ENCODE measurements at regions not wholly inside any gene's neighbourhood (a gene's known extent, or its start where the extent isn't known, plus 50 kb on each side); places are given as distances from the start of the nearest gene placed in this dataset.

GRCh38 chr11:115660030-115660805 lies 156.0 kb upstream of the CADM1 start:
- Mint-ChIP-seq H3K4me3 (peak overlapping the region; percentile 88), H3K27ac (ENCODE audit: unreplicated experiment) (no peak overlapping the region), H3K27me3 (ENCODE audit: low read depth) (peaks cover 86% of the 10 kb centered on the region), H3K4me1 (peaks cover 43% of the 10 kb centered on the region), H3K36me3 (ENCODE audit: low read depth) (no peaks in the 10 kb centered on the region), H3K9me3 (no peaks in the 10 kb centered on the region)
- TF ChIP-seq CTCF (conservative IDR thresholded peaks at IDR 0.05), result no peak
- DNase-seq (ENCODE audit: low read depth, low spot score), result no peak

- DNase-seq (ENCODE audit: low read depth, low spot score), result no peak
- H3K27ac Mint-ChIP-seq (ENCODE audit: unreplicated experiment), result no peak overlapping the region
- no peak for TF ChIP-seq CTCF (conservative IDR thresholded peaks at IDR 0.05)
- H3K27me3 Mint-ChIP-seq (ENCODE audit: low read depth), result peaks cover 80% of the 10 kb centered on the region
- H3K4me3 Mint-ChIP-seq, result peak overlapping the region; percentile 88
- H3K4me1 Mint-ChIP-seq, result peaks cover 37% of the 10 kb centered on the region
- no peaks in the 10 kb centered on the region for H3K9me3 Mint-ChIP-seq
- no peaks in the 10 kb centered on the region for H3K36me3 Mint-ChIP-seq (ENCODE audit: low read depth)
These were observed 155.1 kb upstream of the CADM1 start for GRCh38 chr11:115659061-115659963.

GRCh38 chr11:115657586-115657985 lies 153.4 kb upstream of the CADM1 start:
- no peak for DNase-seq (ENCODE audit: low read depth, low spot score)
- TF ChIP-seq CTCF (conservative IDR thresholded peaks at IDR 0.05), result no peak
- H3K36me3 Mint-ChIP-seq (ENCODE audit: low read depth), result no peaks in the 10 kb centered on the region
- peak overlapping the region; percentile 26 for H3K4me3 Mint-ChIP-seq
- no peaks in the 10 kb centered on the region for H3K9me3 Mint-ChIP-seq
- no peak overlapping the region for H3K27ac Mint-ChIP-seq (ENCODE audit: unreplicated experiment)
- peaks cover 65% of the 10 kb centered on the region for H3K27me3 Mint-ChIP-seq (ENCODE audit: low read depth)
- peaks cover 30% of the 10 kb centered on the region for H3K4me1 Mint-ChIP-seq

- H3K4me3 Mint-ChIP-seq, result peak overlapping the region; percentile 26
- H3K9me3 Mint-ChIP-seq, result no peaks in the 10 kb centered on the region
- TF ChIP-seq CTCF (conservative IDR thresholded peaks at IDR 0.05), result no peak
- H3K4me1 Mint-ChIP-seq, result peaks cover 36% of the 10 kb centered on the region
- H3K36me3 Mint-ChIP-seq (ENCODE audit: low read depth), result no peaks in the 10 kb centered on the region
- DNase-seq (ENCODE audit: low read depth, low spot score), result no peak
- no peak overlapping the region for H3K27ac Mint-ChIP-seq (ENCODE audit: unreplicated experiment)
- peaks cover 57% of the 10 kb centered on the region for H3K27me3 Mint-ChIP-seq (ENCODE audit: low read depth)
These were observed 152.5 kb upstream of the CADM1 start for GRCh38 chr11:115656669-115657068.

GRCh38 chr11:115656041-115656440 lies 151.8 kb upstream of the CADM1 start:
- no peak overlapping the region for H3K4me3 Mint-ChIP-seq
- peaks cover 53% of the 10 kb centered on the region for H3K27me3 Mint-ChIP-seq (ENCODE audit: low read depth)

More at GRCh38 chr11:115656041-115656440, 151.8 kb upstream of the CADM1 start:
- DNase-seq (ENCODE audit: low read depth, low spot score), result no peak
- H3K27ac Mint-ChIP-seq (ENCODE audit: unreplicated experiment), result peak overlapping the region; percentile 79
- TF ChIP-seq CTCF (conservative IDR thresholded peaks at IDR 0.05), result no peak
- no peaks in the 10 kb centered on the region for H3K36me3 Mint-ChIP-seq (ENCODE audit: low read depth)
- no peaks in the 10 kb centered on the region for H3K9me3 Mint-ChIP-seq
- peaks cover 39% of the 10 kb centered on the region for H3K4me1 Mint-ChIP-seq
